HG02642 (cell line): ENCODE measurements at regions not wholly inside any gene's neighbourhood (a gene's known extent, or its start where the extent isn't known, plus 50 kb on each side); places are given as distances from the start of the nearest gene placed in this dataset.

ENCODE experiments used
- ATAC-seq: cut with Tn5 transposase; IDR thresholded peaks from one replicate; pipeline ENCODE4 v1.9.1; 2021; ENCODE audit warnings: mild to moderate bottlenecking; ENCODE audit not compliant: unreplicated experiment, poor library complexity

DNA sequence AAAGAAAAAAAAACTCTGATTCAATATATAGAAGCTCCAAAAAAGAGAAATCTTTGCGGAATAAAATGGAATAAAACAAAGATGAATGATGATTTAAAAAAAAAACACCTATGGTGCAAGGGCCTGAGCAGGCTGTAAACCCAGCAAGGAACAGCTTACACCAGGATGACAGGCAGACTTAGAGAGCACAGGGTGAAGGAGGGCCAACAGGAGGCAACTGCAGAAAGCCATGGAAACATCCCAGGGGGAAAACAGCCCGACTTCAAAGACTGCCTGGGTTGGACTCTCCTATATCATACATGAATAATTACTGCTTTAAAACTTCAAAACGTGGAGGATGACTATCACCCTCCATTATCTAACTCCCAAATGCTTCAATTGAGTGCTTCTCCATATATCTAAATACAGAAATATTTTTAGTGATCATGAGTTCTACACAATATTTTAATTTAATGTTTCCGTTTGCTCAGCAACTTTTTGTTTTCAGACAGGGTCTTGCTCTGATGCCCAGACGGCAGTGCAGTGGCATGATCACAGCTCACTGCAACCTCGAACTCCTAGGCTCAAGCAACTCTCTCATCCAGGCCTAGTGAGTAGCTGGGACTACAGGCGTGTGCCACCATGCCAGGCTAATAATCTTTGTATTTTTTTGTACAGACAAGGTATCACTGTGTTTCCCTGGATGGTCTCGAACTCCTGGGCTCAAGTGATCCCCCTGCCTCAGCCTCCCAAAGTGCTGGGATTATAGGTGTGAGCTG, 456.2 kb downstream of the TBL1XR1 start:
- ATAC-seq: no peak

DNA sequence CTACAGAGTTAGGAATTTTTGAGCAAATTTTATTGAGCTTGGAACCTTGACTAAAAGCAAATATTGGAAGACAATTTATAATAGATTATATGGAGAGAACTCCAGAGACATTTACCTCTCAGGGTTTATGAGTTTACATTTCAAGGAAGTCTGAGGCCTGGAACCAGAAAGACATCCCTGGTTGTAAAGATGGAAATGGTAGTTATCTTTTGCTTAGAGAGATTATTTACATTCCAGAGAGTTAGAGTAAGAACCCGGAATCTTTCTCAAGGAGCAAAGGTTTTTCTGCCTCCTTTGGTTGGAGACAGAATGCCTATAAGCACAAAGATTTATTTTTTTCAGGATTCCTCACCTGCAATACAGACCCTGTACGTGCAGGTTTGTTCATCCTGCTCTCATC, 458.1 kb downstream of the TBL1XR1 start:
- ATAC-seq: no peak

DNA sequence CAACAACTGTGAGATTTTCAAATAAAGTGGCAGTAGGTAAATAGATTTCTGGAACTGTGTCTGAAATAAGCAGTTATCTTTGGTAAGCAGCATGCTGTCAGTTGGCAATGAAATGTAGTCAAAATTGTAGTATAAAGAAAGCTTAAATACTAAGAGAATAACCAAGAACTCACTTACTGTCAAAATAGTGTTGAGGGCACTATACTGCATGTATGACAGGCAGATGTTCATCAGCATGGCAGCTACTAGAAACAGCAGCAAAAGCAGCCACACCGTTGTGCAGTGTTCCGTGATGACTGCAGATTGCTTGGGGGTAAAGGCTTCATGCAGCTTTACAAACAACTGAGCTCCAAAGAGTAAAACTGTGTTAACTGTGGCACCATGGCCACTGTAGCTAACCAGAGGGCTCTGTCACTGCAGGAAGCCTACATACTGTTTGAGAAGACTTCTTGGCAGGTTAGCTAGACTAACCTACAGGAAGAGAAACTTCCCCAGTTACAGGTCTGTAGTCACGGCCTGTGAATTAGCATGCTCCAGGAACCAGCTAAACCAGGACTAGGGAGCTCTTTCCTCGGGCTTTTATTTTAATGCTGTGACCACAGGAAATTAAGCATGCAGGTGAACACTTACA, 459.7 kb downstream of the TBL1XR1 start:
- no peak for ATAC-seq

DNA sequence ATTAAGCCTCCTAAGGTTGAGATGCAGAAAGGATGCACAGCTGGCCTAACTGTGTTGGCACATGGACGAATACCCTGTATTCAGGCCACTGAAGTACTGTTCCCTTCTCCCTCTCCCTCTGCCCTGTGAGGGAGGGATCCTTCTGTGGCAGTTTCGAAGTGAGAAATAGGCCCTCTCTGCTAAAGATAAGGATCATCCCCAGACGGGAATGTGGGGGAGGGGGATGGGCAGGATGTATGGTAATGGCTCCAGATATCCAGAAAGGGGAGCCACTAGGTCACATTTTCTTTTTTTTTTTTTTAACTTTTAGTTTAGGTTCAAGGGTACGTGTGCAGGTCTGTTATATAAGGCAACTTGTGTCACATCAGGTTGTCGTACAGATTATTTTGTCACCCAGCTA, 463.1 kb downstream of the TBL1XR1 start:
- ATAC-seq: no peak

DNA sequence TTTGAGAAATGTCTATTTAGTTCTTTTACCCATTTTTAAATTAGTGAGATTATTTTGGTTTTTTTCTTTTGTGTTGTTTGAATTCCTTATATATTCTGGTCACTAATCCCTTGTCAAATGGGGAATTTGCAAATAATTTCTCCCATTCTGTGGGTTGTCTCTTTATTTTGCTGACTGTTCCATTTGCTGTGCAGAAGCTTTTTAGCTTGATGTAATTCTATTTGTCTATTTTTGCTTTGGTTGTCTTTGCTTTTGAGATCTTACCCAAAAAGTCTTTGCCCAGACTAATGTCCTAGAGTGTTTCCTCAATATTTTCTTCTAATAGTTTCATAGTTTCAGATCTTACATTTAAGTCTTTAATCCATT, 472.9 kb downstream of the TBL1XR1 start:
- no peak for ATAC-seq

DNA sequence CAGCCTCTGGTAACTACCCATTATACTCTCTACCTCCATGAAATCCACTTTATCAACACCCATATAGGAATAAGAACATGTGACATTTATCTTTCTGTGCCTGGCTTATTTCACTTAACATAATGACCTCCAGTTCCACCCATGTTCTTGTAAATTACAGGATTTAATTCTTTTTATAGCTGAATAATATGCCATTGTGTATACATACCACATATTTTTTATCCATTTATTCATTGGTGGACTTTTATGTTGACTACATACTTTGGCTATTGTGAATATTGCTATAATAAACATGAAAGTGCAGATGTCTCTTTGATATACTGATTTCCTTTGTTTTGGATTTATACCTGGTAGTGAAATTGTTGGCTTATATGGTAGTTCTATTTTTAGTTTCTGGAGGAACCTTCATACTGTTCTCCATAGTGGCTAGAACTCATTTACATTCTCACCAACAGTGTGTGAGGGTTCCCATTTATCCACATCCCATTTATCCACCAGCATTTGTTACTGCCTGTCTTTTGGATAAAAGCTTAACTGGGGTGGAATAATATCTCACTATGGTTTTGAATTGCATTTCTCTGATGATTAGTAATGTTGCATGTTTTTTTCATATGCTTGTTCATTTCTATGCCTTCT, 473.4 kb downstream of the TBL1XR1 start:
- ATAC-seq: no peak

DNA sequence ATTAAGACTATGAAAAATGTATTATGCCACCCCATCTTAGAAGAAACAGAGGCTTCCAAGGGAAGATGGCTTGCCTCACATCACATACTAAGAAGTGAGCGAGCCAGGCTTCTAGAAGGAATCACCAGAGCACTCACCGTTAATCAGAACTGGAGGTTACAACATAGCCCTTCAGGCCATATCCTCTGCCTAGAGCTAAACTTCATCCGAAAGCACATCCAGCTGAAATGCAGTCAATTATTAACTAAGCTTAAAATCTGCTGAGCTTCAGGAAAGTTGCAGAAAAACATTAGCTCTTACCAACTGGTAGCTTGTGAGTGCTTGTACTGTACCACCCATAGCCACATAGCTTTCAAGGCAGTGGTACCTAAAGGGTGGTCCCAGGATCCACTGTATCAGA, 483.2 kb downstream of the TBL1XR1 start:
- no peak for ATAC-seq

DNA sequence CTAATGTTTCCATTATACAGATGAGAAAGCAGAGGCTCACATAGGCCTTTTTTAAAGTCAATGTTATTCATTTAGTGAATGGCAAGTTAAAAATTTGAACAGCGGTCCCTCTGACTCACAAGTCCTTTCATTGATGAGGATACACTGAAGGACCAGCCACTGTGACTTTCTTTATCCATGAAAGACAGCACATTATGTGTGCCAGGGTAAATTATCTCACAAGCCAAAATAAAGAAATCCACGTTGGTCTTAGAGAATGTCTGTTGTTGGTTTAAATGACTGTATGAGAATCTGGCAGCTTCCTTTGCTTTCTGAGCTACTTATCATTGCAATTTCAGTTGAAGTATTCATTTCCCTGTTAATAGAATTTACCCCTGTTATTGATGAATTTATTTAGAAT, 485.1 kb downstream of the TBL1XR1 start:
- no peak for ATAC-seq

DNA sequence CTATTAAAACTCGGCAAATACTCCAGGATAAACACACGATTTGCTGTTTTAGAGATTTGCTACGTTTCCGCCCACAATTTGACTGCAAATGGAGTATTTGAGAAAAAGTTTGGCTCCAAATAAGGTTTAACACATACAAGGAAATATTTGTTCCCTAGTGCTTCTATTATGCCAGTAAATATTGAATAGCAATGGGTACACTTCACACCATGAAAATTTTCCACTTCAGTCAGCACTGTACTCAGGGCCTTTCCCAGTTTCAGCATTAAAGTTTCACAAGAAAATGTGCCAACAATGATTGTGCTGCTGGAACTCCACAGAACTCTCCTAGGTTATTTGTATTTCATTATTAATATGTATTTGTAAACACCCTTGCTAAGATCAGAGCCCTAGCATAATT, 498.0 kb downstream of the TBL1XR1 start:
- ATAC-seq: no peak

DNA sequence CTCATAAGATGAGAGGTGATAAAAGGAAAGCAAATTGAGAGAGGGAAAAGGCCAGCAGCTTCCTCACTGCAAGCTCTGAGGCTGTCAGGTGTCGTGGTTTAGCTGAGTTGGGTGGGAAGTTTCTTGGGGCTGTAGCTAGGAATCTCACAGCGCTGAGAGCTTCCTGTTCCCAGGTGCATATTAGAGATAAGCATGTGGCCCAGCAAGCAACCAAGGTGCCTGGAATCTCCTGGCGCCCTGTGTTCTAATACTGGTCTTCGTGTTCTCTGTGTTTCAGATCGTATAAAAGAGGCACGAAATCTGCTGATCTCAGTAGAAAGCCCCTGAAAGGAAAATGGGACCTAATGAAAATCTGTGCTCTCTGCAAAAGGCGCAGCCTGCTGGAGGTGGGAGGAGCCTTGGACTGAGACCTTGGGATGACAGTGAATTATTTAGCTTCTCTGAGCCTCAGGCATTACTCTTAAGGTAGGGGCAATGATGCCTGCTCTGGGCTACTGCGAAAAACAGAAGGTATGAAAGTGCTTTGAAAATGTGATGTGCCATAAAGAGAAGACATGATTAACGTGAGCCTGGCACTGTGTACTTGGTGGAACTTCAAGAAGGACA, 499.9 kb downstream of the TBL1XR1 start:
- no peak for ATAC-seq

DNA sequence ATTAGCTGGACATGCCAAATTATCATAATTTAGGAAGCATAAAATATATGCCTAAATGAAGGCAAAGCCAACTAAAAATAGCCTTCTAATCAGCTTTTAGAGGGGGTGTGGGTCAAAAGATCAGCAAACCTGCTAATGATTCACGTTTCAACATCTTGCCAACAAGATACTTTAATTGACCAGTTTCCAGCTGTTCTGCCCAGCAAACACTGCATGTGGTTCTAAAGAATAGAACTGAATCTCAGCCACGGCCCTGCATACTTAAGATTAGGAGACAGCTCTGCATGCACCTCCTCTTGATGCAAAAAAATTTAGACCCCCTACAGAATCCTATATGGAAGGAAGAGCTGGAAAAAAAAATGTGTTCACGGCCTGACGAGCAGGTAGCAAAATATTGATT, 500.5 kb downstream of the TBL1XR1 start:
- ATAC-seq: no peak

DNA sequence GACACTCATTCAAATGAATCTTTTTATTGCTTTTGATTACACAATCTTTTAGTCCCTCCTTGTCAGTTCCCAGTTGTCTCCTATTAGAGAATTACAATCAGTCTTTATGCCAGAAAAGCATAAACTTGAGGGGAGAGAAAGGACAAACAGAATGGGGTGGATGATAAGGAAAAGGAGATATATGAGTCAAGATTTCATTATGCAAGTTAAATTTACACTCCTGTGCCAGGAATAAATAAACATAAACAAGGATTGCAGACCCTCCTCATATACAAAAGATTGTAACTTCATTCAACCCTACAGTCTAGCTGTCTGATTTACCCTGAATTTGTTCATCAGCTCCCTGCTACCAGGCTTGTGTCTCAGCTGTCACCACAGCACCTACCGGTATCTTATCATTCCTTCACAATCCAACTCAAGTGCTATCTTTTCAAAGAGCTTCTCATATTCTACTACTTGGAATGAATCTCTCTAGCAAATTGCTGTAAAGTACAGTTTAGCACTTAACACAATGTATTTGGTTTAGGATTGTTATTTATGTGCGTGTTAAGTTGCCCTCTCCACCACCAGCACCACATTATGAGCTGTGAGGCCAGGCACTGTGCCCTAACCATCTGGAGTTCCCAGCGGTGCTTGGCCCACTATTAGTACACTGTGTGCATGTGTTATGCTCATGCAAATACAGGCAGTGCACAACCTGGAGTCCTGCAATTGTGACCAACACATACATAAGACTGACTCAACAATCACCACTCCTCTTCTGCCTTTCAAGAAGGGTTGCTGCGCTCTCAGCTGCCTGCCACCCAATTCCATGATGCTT, 504.1 kb downstream of the TBL1XR1 start:
- ATAC-seq: no peak

DNA sequence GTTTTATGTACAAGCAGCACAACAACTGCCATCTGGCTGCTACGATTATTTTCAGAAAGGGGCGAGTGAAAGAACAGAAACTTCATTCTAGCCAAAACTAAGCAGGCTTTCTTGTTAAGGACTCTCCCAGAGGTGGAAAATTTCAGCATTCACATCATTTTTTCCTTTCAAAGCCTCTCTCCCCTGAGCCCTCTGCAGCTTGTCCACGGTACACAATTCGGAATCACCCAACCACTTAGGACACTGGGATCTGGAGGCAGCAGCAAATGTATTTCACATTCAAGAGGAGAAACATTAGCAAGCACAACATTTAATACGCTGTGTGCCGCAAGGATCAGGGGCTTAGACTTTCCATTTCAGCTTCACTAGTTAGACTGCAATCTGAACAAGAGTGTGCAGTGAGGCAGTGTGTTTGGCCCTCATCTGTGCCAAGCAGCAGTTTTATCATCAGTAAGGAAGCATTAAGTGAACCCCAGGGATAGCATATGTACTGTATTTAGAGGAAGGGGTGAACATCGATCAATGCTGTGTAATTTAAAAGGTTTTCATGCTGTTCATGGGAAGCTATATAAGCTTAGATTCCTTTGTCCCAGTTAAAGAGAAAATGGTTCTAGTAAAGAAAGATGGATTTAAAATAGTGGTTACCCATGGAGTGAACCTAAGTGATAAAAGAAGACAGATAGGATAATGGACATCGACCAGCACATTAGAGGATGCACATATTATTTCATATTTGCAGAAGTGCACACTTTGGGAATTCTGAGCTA, 504.9 kb downstream of the TBL1XR1 start:
- ATAC-seq: no peak

DNA sequence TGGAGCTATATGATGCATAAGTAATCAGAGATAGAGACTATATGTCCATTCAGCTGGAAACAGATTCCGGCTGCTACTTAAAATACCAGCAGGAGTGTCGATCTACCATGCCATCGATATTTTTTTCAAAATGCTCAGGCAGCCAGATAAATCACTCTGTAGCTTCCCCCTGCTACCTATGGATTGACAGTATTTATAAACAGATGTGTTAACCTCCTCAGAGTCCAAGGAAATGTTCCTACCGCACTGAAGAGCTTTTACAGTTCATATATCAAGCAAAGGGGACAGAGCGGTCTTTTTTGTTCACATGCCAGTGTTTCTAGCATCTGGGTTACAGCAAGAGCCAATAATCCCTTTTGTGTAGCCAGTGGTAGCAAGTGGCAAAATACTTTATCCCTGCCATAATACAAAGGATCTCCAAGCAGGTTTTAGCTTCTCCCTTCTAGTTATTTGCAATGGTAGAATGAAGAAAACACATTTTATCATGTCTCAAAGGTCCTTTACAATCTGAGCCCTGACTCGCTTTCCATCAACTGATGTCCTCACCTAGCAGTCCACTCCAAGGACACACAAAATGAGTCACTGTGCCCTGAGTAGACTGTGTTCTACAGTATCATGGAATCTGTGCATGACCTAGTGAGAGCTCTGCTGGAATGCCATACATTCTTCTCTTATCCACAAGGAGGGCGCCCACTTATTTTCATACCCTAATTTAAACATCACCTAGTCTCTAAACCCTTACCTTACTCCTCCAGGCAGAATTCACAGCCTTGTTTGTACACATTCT, 507.0 kb downstream of the TBL1XR1 start:
- no peak for ATAC-seq

DNA sequence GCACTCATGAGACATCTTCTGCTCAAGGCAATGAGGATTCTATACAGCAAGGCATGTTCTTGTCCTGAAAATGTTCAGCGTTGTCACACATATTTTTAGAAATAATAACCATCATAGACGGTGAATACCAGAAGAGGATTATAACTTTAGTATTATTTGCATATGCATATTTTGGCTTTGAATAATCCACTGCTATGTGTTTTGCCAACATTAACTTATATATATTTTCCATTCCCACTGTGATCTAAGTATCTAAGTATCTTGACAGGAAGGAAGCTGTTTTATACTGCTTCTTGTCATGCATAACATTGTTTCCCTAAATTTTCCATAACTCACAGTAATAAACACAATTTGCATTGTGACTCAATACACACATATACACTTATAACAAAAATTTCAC, 509.5 kb downstream of the TBL1XR1 start:
- no peak for ATAC-seq

DNA sequence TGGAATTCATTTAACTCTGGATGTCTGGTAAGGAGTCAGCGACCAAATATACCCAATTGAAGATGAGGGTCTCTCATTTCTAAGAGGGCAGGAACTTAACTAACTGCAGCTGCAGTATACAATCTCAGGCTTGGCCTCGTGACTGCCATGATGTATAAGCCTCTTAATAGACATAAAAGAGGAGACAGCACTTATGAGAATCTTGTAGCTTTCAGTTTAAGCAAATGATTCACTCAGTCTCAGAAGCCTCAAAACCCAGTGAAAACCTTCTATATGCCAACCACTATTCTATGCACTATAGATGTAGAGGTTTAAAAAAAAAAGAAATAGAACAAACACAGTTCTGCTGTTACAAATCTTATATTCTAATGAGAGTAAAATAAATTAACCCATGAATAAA, 513.9 kb downstream of the TBL1XR1 start:
- no peak for ATAC-seq

DNA sequence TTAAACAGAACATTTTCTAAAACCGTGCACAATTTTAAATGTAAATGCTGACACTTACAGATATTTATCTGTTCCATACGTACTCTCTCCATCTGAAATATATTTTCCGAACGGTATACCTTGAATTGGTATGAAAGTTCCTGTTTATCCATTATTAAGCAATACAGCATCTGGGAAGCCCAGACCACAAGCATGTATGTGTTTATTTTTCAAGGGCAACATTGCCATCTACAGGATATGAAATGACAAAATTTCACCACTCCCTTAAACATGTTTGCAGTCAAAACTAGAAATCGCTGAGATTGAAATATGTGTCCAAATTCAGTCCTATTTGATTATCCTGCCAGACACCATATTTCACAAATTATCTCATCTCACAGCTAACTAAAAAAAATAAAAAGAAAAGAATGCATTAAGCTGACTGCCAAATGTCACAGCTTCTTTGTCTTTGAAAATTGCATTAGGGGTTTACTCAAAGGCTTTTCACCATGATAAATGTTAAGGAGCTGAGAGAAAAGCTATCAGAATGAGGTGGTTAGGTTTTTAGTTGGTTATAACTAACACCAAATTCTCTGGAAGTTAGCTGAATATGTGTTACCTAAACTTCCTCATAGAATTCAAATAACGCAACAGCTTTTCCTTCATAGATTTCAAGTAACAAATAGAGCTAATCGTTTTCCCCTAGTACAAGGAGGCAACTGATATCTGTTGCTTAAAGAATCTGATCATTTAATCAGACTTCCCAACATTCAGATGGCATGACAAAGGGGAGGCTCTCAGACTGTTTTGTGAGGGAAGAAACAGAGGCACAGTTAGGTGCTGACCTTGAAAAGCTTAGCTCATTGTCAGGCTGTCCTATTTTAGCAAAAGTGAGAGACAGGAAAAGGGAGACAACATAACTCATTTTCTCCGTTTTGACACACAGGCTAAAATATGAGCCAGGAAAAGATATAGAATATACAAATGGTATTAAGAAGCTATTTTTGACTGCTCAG, 533.1 kb downstream of the TBL1XR1 start:
- ATAC-seq: no peak

DNA sequence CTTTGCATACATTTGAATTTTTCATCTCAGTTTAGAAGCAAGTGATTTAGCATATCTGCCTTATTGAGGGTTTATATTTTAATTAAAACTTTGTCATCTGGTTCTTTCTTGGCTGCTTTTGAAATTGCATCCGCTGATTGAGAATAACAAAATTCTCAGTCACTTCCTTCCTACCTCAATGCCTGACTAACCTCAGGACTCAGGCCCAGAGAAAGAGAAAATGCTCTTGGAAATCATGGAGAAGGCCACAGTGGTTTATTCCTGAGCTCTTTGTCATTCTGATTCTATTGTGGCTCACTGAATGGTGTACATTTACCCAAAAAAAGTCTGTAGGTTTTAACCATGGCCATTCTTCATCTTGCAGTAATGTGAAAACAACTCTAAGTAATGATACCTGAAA, 533.9 kb downstream of the TBL1XR1 start:
- no peak for ATAC-seq
